SU-DHL-6 (cell line): ENCODE measurements at regions not wholly inside any gene's neighbourhood (a gene's known extent, or its start where the extent isn't known, plus 50 kb on each side); places are given as distances from the start of the nearest gene placed in this dataset.

Experiments used
- CTCF ChIP-seq: fragments of 200-600 bp; sonication (generic); IDR thresholded peaks from one replicate; pipeline ENCODE4 v1.5.1; 2017; ENCODE audit warnings: antibody characterized with exemption, mild to moderate bottlenecking, low read length, moderate library complexity; ENCODE audit not compliant: insufficient read depth, poor library complexity, severe bottlenecking
- EZH2phosphoT487 ChIP-seq: fragments of 200-600 bp; sonication (generic), shearing (Covaris generic); conservative IDR thresholded peaks from 2 replicates; pipeline ENCODE4 v1.6.1; 2018; ENCODE audit warnings: mild to moderate bottlenecking, antibody characterized with exemption, low read length, moderate library complexity, mixed read lengths

GRCh38 chr18:1968801-1969498 is 602.4 kb downstream of the METTL4 start:
- TF ChIP-seq CTCF (no peak), EZH2phosphoT487 (no peak)
